Mesodermal cell (in vitro differentiated cells): ENCODE measurements at regions not wholly inside any gene's neighbourhood (a gene's known extent, or its start where the extent isn't known, plus 50 kb on each side); places are given as distances from the start of the nearest gene placed in this dataset.
A peak's percentile ranks its signal among the peaks of the same experiment; 100 is the strongest.

ENCODE experiments used
- H3K27ac ChIP-seq: 2 replicates; pipeline ENCODE4 v1.7.0; 2013; ENCODE audit warnings: mild to moderate bottlenecking, low read depth, low read length, moderate library complexity; ENCODE audit not compliant: severe bottlenecking
- H3K36me3 ChIP-seq: 2 replicates; pipeline ENCODE4 v1.7.1; 2013; ENCODE audit warnings: mild to moderate bottlenecking, low read length, moderate library complexity; ENCODE audit not compliant: control insufficient read depth, insufficient read depth
- H3K4me1 ChIP-seq: one replicate; pipeline ENCODE4 v1.7.1; 2013; ENCODE audit warnings: mild to moderate bottlenecking, low read length; ENCODE audit not compliant: insufficient read depth, control insufficient read depth, poor library complexity, severe bottlenecking
- H3K4me3 ChIP-seq: 2 replicates; pipeline ENCODE4 v1.7.0; 2013; ENCODE audit warnings: low read length, control low read depth, mild to moderate bottlenecking; ENCODE audit not compliant: insufficient read depth, poor library complexity, severe bottlenecking; ENCODE audit errors: extremely low read depth
- H3K9me3 ChIP-seq: 2 replicates; pipeline ENCODE4 v1.7.1; 2013; ENCODE audit warnings: mild to moderate bottlenecking, low read length, moderate library complexity; ENCODE audit not compliant: control insufficient read depth
- WGBS, 2 experiments: methylation state at CpG; one replicate each; pipeline ENCODE4 v1.1.5; 2013; ENCODE audit warnings: missing lambda C conversion rate in 2 of 2; ENCODE audit not compliant: insufficient coverage in 2 of 2; 5-methylcytosine and 5-hydroxymethylcytosine counted together

GRCh38 chr14:64639340-64639821 is 64.8 kb upstream of the PLEKHG3 start:
- 43 to 44% methylated on average over 2 of the region's 3 CpGs for WGBS, 2 experiments
- Histone ChIP-seq H3K36me3 (no peaks in the 10 kb centered on the region), H3K9me3 (peaks cover 10% of the 10 kb centered on the region), H3K27ac (peak overlapping the region; percentile 89), H3K4me3 (no peak overlapping the region), H3K4me1 (peaks cover 17% of the 10 kb centered on the region)

- Histone ChIP-seq H3K9me3 (peaks cover 11% of the 10 kb centered on the region), H3K36me3 (no peaks in the 10 kb centered on the region), H3K4me1 (peaks cover 28% of the 10 kb centered on the region), H3K4me3 (no peak overlapping the region), H3K27ac (no peak overlapping the region)
- 100% methylated on average over 1 of the region's 1 CpG; no CpG with 5 or more reads in 1 of the 2 experiments for WGBS, 2 experiments
These were observed 63.4 kb upstream of the PLEKHG3 start for GRCh38 chr14:64640839-64641238.

- Histone ChIP-seq H3K36me3 (no peaks in the 10 kb centered on the region), H3K27ac (no peak overlapping the region), H3K4me1 (peaks cover 36% of the 10 kb centered on the region), H3K9me3 (peaks cover 11% of the 10 kb centered on the region), H3K4me3 (no peak overlapping the region)
- WGBS, 2 experiments: 92 to 100% methylated on average over 2 of the region's 3 CpGs
These were observed 62.5 kb upstream of the PLEKHG3 start for GRCh38 chr14:64641760-64642159.

GRCh38 chr14:64643709-64644108 is 60.5 kb upstream of the PLEKHG3 start:
- 88 to 100% methylated on average over 1 of the region's 3 CpGs for WGBS, 2 experiments
- Histone ChIP-seq H3K9me3 (peaks cover 11% of the 10 kb centered on the region), H3K4me3 (no peak overlapping the region), H3K36me3 (no peaks in the 10 kb centered on the region), H3K4me1 (peaks cover 29% of the 10 kb centered on the region), H3K27ac (no peak overlapping the region)

GRCh38 chr14:64644629-64645028 is 59.6 kb upstream of the PLEKHG3 start:
- Histone ChIP-seq H3K9me3 (peaks cover 11% of the 10 kb centered on the region), H3K36me3 (no peaks in the 10 kb centered on the region), H3K4me1 (peaks cover 25% of the 10 kb centered on the region), H3K27ac (peak overlapping the region; percentile 99), H3K4me3 (no peak overlapping the region)
- 82 to 91% methylated on average over 5 to 8 of the region's 8 CpGs for WGBS, 2 experiments

GRCh38 chr14:64645220-64645892 is 58.9 kb upstream of the PLEKHG3 start:
- H3K9me3 ChIP-seq: peaks cover 11% of the 10 kb centered on the region
- peak overlapping the region; percentile 99 for H3K27ac ChIP-seq
- 7 to 15% methylated on average over 7 to 8 of the region's 10 CpGs for WGBS, 2 experiments
- H3K36me3 ChIP-seq: no peaks in the 10 kb centered on the region
- peaks cover 22% of the 10 kb centered on the region for H3K4me1 ChIP-seq
- H3K4me3 ChIP-seq: no peak overlapping the region

- Histone ChIP-seq H3K4me1 (peaks cover 22% of the 10 kb centered on the region), H3K4me3 (no peak overlapping the region), H3K9me3 (peaks cover 11% of the 10 kb centered on the region), H3K27ac (peak overlapping the region; percentile 99), H3K36me3 (no peaks in the 10 kb centered on the region)
- 45 to 46% methylated on average over 3 of the region's 5 CpGs for WGBS, 2 experiments
These were observed 58.1 kb upstream of the PLEKHG3 start for GRCh38 chr14:64646103-64646502.

- WGBS, 2 experiments: 79 to 89% methylated on average over 10 to 13 of the region's 13 CpGs
- no peaks in the 10 kb centered on the region for H3K9me3 ChIP-seq
- no peak overlapping the region for H3K4me3 ChIP-seq
- no peak overlapping the region for H3K27ac ChIP-seq
- H3K4me1 ChIP-seq: peaks cover 30% of the 10 kb centered on the region
- H3K36me3 ChIP-seq: no peaks in the 10 kb centered on the region
These were observed 54.7 kb upstream of the PLEKHG3 start for GRCh38 chr14:64649383-64649998.

- no peak overlapping the region for H3K4me3 ChIP-seq
- no CpG with 5 or more reads among the region's 5 CpGs for WGBS, 2 experiments
- peak overlapping the region; percentile 24 for H3K27ac ChIP-seq
- no peaks in the 10 kb centered on the region for H3K36me3 ChIP-seq
- no peaks in the 10 kb centered on the region for H3K9me3 ChIP-seq
- peaks cover 16% of the 10 kb centered on the region for H3K4me1 ChIP-seq
These were observed 50.4 kb upstream of the PLEKHG3 start for GRCh38 chr14:64653900-64654245.

- H3K27ac ChIP-seq: peak overlapping the region; percentile 24
- no peaks in the 10 kb centered on the region for H3K9me3 ChIP-seq
- peaks cover 16% of the 10 kb centered on the region for H3K4me1 ChIP-seq
- WGBS, 2 experiments: 90 to 100% methylated on average over 2 of the region's 5 CpGs
- no peaks in the 10 kb centered on the region for H3K36me3 ChIP-seq
- H3K4me3 ChIP-seq: no peak overlapping the region
These were observed 49.9 kb upstream of the PLEKHG3 start for GRCh38 chr14:64654246-64654900.
